NB4 (cell line): ENCODE measurements at regions not wholly inside any gene's neighbourhood (a gene's known extent, or its start where the extent isn't known, plus 50 kb on each side); places are given as distances from the start of the nearest gene placed in this dataset.

Experiments
- DNase-seq: peaks from one replicate; pipeline ENCODE4 v3.0.0; 2010; ENCODE audit warnings: low read depth
- H3K4me3 ChIP-seq: one replicate; pipeline ENCODE4 v1.5.1; 2011; ENCODE audit warnings: mild to moderate bottlenecking, low read depth, low read length, moderate library complexity
- MYC ChIP-seq: IDR thresholded peaks from 2 replicates; pipeline ENCODE4 v1.6.1; 2011; ENCODE audit warnings: low read depth, low read length
- POLR2A ChIP-seq: IDR thresholded peaks from 2 replicates; pipeline ENCODE4 v1.6.1; 2011; ENCODE audit warnings: mild to moderate bottlenecking; ENCODE audit not compliant: insufficient read length; ENCODE audit errors: extremely low read depth
- TF ChIP-seq, protein P1 (sequence below): IDR thresholded peaks from 2 replicates; pipeline ENCODE4 v1.6.1; 2011; ENCODE audit warnings: low read depth, low read length
- TF ChIP-seq, protein P2 (sequence below): IDR thresholded peaks from one replicate; pipeline ENCODE4 v1.5.1; 2012; ENCODE audit warnings: low read depth, low read length

DNA sequence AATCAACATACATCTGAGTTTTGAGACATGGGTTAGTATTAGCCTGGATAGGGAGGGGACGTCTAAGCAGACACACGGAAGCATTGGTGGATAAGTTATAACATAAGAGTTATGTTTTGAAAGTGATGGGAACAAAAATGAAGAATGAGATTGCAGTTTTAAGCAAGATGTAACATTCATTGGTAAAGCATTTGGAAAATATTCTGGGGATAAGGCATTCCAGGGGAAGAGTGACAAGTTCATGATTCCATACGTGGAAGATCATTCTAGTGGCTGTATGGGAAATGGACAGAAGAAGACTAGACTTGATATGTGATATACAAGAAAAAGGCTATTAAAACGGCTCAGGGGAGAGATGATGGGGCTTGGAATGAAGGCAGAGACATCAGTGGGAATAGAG is 632.9 kb downstream of the CDH8 start:
- no peak for DNase-seq
- H3K4me3 ChIP-seq = no peak overlapping the region
- TF ChIP-seq, protein P1, sequence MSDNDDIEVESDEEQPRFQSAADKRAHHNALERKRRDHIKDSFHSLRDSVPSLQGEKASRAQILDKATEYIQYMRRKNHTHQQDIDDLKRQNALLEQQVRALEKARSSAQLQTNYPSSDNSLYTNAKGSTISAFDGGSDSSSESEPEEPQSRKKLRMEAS = no peak
- TF ChIP-seq MYC (no peak), POLR2A (no peak)
- TF ChIP-seq, protein P2, sequence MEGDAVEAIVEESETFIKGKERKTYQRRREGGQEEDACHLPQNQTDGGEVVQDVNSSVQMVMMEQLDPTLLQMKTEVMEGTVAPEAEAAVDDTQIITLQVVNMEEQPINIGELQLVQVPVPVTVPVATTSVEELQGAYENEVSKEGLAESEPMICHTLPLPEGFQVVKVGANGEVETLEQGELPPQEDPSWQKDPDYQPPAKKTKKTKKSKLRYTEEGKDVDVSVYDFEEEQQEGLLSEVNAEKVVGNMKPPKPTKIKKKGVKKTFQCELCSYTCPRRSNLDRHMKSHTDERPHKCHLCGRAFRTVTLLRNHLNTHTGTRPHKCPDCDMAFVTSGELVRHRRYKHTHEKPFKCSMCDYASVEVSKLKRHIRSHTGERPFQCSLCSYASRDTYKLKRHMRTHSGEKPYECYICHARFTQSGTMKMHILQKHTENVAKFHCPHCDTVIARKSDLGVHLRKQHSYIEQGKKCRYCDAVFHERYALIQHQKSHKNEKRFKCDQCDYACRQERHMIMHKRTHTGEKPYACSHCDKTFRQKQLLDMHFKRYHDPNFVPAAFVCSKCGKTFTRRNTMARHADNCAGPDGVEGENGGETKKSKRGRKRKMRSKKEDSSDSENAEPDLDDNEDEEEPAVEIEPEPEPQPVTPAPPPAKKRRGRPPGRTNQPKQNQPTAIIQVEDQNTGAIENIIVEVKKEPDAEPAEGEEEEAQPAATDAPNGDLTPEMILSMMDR = no peak

DNA sequence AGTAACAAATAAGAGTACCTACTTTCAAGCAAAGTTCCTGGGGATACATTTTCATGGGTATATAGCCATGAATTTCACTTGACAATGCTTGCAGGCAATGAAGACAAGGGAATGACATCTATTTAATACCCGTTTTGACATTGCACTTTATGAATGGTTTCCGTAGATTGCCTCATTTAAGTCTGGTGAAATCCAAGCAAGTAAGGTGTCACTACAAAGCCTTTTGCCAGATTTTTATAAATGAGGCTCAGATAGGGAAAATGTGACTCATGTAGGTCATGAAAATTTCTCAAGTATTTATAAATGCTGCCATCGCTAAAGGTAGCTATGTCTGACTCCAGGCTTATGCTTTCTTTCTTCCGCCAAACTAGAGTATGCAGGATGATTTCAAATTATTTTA is 644.3 kb downstream of the CDH8 start:
- H3K4me3 ChIP-seq = no peak overlapping the region
- TF ChIP-seq, protein P1 = no peak
- TF ChIP-seq POLR2A = no peak
- no peak for TF ChIP-seq MYC
- TF ChIP-seq, protein P2 = no peak
- no peak for DNase-seq

DNA sequence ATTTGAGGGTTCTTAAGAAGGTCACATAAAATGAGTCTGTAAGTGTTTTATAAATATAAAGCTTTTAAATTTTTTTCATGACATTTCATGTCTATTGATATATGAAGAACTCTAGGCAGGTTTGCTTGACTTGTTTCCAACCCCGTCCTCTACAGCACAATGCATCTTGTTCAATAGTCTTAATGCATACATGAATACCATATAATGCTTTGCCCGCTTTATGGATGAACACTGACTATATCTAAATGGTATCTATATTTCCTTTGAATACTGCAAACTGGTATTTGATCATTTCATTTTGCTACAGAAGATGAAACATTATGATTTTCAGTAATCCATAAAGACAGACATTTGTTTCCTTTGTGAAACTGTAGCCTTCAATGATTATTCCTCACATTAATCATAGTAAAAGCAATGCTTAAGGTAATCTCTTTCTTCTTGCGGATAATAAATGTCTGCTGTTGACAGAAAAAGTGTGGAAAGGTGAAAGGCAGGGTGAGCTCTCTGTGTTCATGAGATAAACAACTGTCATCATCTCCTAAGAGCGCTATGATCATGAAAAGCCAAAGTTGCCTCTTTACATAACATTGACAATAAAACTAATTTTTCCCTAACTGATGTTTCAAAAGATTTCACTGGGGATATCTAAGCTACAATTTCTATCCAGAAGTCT is 645.1 kb downstream of the CDH8 start:
- H3K4me3 ChIP-seq = no peak overlapping the region
- TF ChIP-seq, protein P1 = no peak
- no peak for DNase-seq

DNA sequence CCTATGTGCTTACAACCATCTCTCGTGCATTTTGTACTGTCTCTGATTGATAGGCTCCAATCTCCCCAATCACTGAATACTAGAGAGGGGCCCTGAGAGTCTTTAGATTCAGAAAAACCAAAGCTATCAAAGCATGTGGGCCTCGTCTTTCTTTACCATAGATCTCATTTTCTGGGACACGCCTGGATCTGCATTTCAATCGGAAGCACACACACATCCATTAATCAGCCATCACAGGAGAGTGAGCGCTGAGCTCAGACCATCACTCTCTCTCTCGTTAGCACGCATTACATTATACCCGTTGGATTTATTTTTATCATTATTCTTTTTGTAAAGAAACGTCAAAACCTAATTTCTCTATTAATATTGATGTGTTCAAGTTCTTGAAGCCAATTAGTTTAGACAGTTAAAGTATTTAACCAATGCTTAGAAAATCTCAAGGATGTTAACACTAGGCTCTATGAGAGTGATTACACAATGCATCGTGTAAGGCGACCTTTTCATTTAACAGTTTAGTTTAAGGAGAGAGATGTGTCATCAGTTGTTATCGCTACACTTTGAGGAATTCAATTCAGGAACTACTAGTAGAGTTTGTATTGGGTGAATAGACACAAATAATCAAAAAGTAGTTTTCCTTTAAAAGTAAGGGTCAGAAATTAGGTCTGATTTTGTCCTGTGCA is 650.7 kb downstream of the CDH8 start:
- TF ChIP-seq POLR2A (no peak), MYC (no peak)
- TF ChIP-seq, protein P2 = no peak
- TF ChIP-seq, protein P1 = no peak
- no peak overlapping the region for H3K4me3 ChIP-seq
- no peak for DNase-seq

DNA sequence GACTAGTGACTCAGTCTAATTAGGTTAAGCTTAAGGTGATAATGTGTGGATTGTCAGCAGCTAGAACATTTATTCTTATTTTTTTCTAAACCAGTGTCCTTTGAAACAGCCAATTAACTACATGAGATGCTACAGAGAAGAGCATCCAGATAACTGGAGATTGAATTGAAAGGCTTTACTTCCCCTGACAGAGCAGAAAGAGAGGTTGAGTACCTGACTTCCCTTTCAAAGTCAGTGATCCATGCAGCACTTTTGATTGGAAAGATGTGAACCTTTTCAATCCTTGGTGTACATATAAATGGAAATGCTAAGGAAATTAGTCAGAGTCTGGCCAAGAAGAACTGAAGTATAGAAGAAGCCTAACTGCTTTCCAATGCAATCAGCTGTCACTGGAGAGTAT is 653.8 kb downstream of the CDH8 start:
- no peak for DNase-seq
- no peak overlapping the region for H3K4me3 ChIP-seq
- TF ChIP-seq, protein P2 = no peak
- TF ChIP-seq MYC (no peak), POLR2A (no peak)
- TF ChIP-seq, protein P1 = no peak

DNA sequence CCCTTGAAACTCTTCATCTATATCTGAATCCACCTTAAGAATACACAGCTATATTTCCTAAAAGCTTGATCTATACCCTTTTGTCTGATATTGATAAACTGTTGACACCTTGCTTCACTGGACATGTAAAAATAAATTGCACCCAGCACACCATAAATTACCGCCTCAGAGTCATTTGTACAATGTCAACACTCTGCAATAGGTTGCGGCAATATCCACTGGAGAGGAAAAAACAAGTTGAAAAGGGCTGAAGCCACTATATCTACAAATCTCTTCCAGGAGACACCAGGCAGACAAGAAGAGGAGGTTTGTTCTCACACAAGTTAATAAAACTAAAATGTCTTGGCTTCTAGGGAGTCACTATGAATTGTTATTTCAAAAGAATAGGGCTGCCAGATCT is 656.9 kb downstream of the CDH8 start:
- DNase-seq = no peak
- TF ChIP-seq, protein P1 = no peak
- TF ChIP-seq POLR2A (no peak), MYC (no peak)
- TF ChIP-seq, protein P2 = no peak
- no peak overlapping the region for H3K4me3 ChIP-seq
